ENCODE measurements at regions not wholly inside any gene's neighbourhood (a gene's known extent, or its start where the extent isn't known, plus 50 kb on each side); places are given as distances from the start of the nearest gene placed in this dataset.

- TF ChIP-seq CTCF (conservative IDR thresholded peaks at IDR 0.05; ENCODE audit: low read depth, low read length), result no peak
- H3K4me3 ChIP-seq (ENCODE audit: low read depth, low read length), result no peak overlapping the region
- no peak for DNase-seq (ENCODE audit: low read depth)
Measured at GRCh38 chr9:87829756-87830155, 52.9 kb upstream of the SPATA31E1 start.

GRCh38 chr9:87830446-87830845 lies 52.2 kb upstream of the SPATA31E1 start:
- no peak overlapping the region for H3K4me3 ChIP-seq (ENCODE audit: low read depth, low read length)
- no peak for TF ChIP-seq CTCF (conservative IDR thresholded peaks at IDR 0.05; ENCODE audit: low read depth, low read length)
- no peak for DNase-seq (ENCODE audit: low read depth)

- no peak for TF ChIP-seq CTCF (conservative IDR thresholded peaks at IDR 0.05; ENCODE audit: low read depth, low read length)
- no peak for DNase-seq (ENCODE audit: low read depth)
- no peak overlapping the region for H3K4me3 ChIP-seq (ENCODE audit: low read depth, low read length)
Measured at GRCh38 chr9:87831159-87831558, 51.5 kb upstream of the SPATA31E1 start.

Measured in epithelial cell of proximal tubule (primary cell).